K562 (cell line): ENCODE measurements at regions not wholly inside any gene's neighbourhood (a gene's known extent, or its start where the extent isn't known, plus 50 kb on each side); places are given as distances from the start of the nearest gene placed in this dataset.

Experiments
- ATAC-seq: fragments of 200-7000 bp; cut with Tn5 transposase; 3 replicates; pipeline ENCODE4 v1.9.1; 2020; ENCODE audit warnings: moderate library complexity
- BruUV-seq: library from RNA; stranded (reverse); fragments of 400-500 nt; replicated peaks from 2 replicates; lab custom pipeline; 2021; lab: Mats Ljungman, UMichigan
- CTCF ChIA-PET: fragments of 300-600 bp; formaldehyde crosslinking; extraction: SDS; loops from one replicate; lab custom pipeline; 2021; ENCODE audit warnings: low intra/inter-chr PET ratio; lab: Yijun Ruan, JAX
- POLR2A ChIA-PET: fragments of 300-600, 350-650 bp; sonication (Branson Sonifier 250); formaldehyde crosslinking; extraction: SDS; loops from one replicate; lab custom pipeline; 2021; ENCODE audit warnings: antibody characterized with exemption, inconsistent platforms; lab: Yijun Ruan, JAX
- DNase-seq, 4 experiments: peaks; one replicate each; pipeline versions ENCODE4 v3.0.0 to v3.0.0-alpha.2; 2011 to 2018; ENCODE audit warnings: low spot score in 3 of 4, mixed read lengths in 3 of 4; ENCODE audit errors: extremely low read depth in 1 of 4
- FAIRE-seq: peaks from 2 replicates; lab custom pipeline; 2011; peaks lifted over from hg19 to GRCh38; lab: Jason Lieb, UNC
- H2AFZ ChIP-seq: 2 replicates; pipeline ENCODE4 v1.6.0; 2011; ENCODE audit warnings: low read depth, low read length, control low read depth, inconsistent platforms
- H3K27ac ChIP-seq: fragments of 200-600 bp; 3 replicates; pipeline ENCODE4 v1.8.0; 2011; ENCODE audit warnings: low read depth, mild to moderate bottlenecking, control low read depth, inconsistent platforms, low read length, moderate library complexity, mixed read lengths; ENCODE audit errors: extremely low read depth
- H3K27me3 ChIP-seq, 2 experiments: fragments of 300-600 bp in 1 of 2; 2 replicates in 1 of 2; 3 replicates in 1 of 2; pipeline versions ENCODE4 v1.6.0 to v1.8.0; 2011; ENCODE audit warnings: inconsistent platforms in 2 of 2, low read length in 2 of 2, mild to moderate bottlenecking in 1 of 2, mixed read lengths in 1 of 2, moderate library complexity in 1 of 2; ENCODE audit not compliant: control insufficient read depth in 2 of 2, insufficient read depth in 2 of 2
- H3K36me3 ChIP-seq: fragments of 300-600 bp; 3 replicates; pipeline ENCODE4 v1.8.0; 2011; ENCODE audit warnings: mild to moderate bottlenecking, low read length, inconsistent platforms; ENCODE audit not compliant: control insufficient read depth, insufficient read depth
- H3K4me1 ChIP-seq, 2 experiments: fragments of 200-600 bp in 1 of 2; replicated peaks in 1 of 2; 2 replicates in 1 of 2; 3 replicates in 1 of 2; pipeline versions ENCODE4 v1.5.1 to v1.8.0; 2011; ENCODE audit warnings: inconsistent platforms in 2 of 2, low read length in 2 of 2, mild to moderate bottlenecking in 1 of 2, mixed read lengths in 1 of 2, moderate library complexity in 1 of 2; ENCODE audit not compliant: control insufficient read depth in 2 of 2, insufficient read depth in 2 of 2
- H3K4me2 ChIP-seq: 2 replicates; pipeline ENCODE4 v1.6.1; 2011; ENCODE audit warnings: low read length, control low read depth, inconsistent platforms, mixed read lengths; ENCODE audit not compliant: insufficient read depth
- H3K4me3 ChIP-seq: fragments of 200-600 bp; sonication (generic), shearing (Covaris generic); 2 replicates; pipeline ENCODE4 v1.5.1; 2016; ENCODE audit warnings: control low read depth, inconsistent platforms
- H3K79me2 ChIP-seq: fragments of 200-600 bp; 3 replicates; pipeline ENCODE4 v1.8.0; 2011; ENCODE audit warnings: low read length, inconsistent platforms; ENCODE audit not compliant: control insufficient read depth, insufficient read depth
- H3K9ac ChIP-seq, 2 experiments: 2 replicates each; pipeline versions ENCODE4 v1.6.0 to v1.6.1; 2011; ENCODE audit warnings: low read depth in 2 of 2, low read length in 2 of 2, control low read depth in 1 of 2, inconsistent platforms in 1 of 2, mild to moderate bottlenecking in 1 of 2, mixed read lengths in 1 of 2; ENCODE audit not compliant: insufficient read depth in 1 of 2
- H3K9me1 ChIP-seq: one replicate; pipeline ENCODE4 v1.6.0; 2011; ENCODE audit warnings: inconsistent platforms, mild to moderate bottlenecking, low read length, moderate library complexity; ENCODE audit not compliant: control insufficient read depth, insufficient read depth
- H3K9me3 ChIP-seq: replicated peaks from 2 replicates; pipeline ENCODE4 v1.5.1; 2011; ENCODE audit warnings: low read depth, low read length, inconsistent platforms; ENCODE audit not compliant: control insufficient read depth, insufficient read depth
- H4K20me1 ChIP-seq: replicated peaks from 2 replicates; pipeline ENCODE4 v1.6.1; 2011; ENCODE audit warnings: low read length, inconsistent platforms, mixed read lengths; ENCODE audit not compliant: control insufficient read depth, insufficient read depth
- RAD21 ChIP-seq, 2 experiments: fragments of 250-450 bp in 1 of 2; fragments of 450-650 bp in 1 of 2; sonication (Bioruptor Pico) in 1 of 2; formaldehyde crosslinking in 1 of 2; IDR thresholded peaks in 1 of 2; conservative IDR thresholded peaks in 1 of 2; 2 replicates each; pipeline versions ENCODE4 v1.4.0 to v1.8.0; 2020 to 2022; ENCODE audit warnings: mild to moderate bottlenecking in 2 of 2, moderate library complexity in 1 of 2
- WGBS: fragments of 100-300 bp; shearing (Covaris generic); methylation state at CpG from one replicate; pipeline ENCODE4 v1.1.6; 2016; ENCODE audit warnings: low coverage, mixed read lengths; ENCODE audit not compliant: insufficient coverage; ENCODE audit errors: missing lambda C conversion rate; 5-methylcytosine and 5-hydroxymethylcytosine counted together
- in situ Hi-C: fragments of 300-500 bp; cut with MboI; formaldehyde crosslinking; loops from 4 replicates; pipeline ENCODE4 v1.15.0; 2018; ENCODE audit warnings: inconsistent platforms, mixed read lengths
- intact Hi-C: fragments of 100-400 bp; cut with micrococcal nuclease; formaldehyde crosslinking; loops from 2 replicates; pipeline ENCODE4 v1.14.2; 2022
- TF ChIP-seq, protein P1 (sequence below), 2 experiments: fragments of 450-650 bp in 1 of 2; sonication (generic) in 1 of 2; formaldehyde crosslinking in 1 of 2; IDR thresholded peaks; 2 replicates each; pipeline versions ENCODE4 v1.7.1 to v1.9.0; 2016 to 2022; ENCODE audit warnings: inconsistent platforms in 1 of 2, mild to moderate bottlenecking in 1 of 2, missing genetic modification reagents in 1 of 2
- TF ChIP-seq, protein P2 (sequence below), 3 experiments: IDR thresholded peaks in 2 of 3; conservative IDR thresholded peaks in 1 of 3; 2 replicates each; pipeline ENCODE4 v1.5.1; 2011 to 2012; ENCODE audit warnings: low read length in 3 of 3, mild to moderate bottlenecking in 3 of 3, control low read depth in 2 of 3, improper control_type of control experiment in 1 of 3, inconsistent platforms in 1 of 3, low read depth in 1 of 3, mixed read lengths in 1 of 3, moderate library complexity in 1 of 3; ENCODE audit not compliant: insufficient read depth in 2 of 3

DNA sequence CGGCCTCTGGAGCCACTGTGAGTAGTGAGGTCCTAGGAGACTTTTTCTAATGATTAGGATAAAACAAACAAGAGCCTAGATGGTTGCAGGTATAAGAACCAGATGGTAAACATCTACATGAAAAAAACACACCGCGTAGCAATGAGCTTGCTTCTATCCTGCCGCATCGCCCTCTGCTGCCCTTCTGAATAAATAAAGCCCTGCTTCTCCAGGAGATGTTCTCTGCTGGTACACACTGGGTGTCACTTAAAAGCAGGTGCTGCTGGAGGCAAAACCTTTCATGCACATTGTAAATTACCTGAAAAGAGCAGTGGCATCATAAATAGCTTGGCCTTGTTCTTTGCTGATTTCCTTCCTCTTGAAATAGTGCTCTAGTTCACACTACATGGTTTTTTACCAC is 164.4 kb upstream of the TOPAZ1 start:
- intact Hi-C loops: no loop called here
- CTCF ChIA-PET: no interaction called here

More for the DNA sequence above, 164.4 kb upstream of the TOPAZ1 start:
- no peak overlapping the region for H3K9ac ChIP-seq
- FAIRE-seq (peak; percentile 51), ATAC-seq (no peak), DNase-seq (no peak)
- no peak overlapping the region for H3K27ac ChIP-seq
- BruUV-seq: no TSS peak
- no peaks in the 10 kb centered on the region for H3K9me3 ChIP-seq
- no peak overlapping the region for H2AFZ ChIP-seq
- no peaks in the 10 kb centered on the region for H3K36me3 ChIP-seq
- no peaks in the 10 kb centered on the region; the same call in 1 of the 2 replicates for H4K20me1 ChIP-seq
- in situ Hi-C loops: no loop called here
- no peaks in the 10 kb centered on the region for H3K79me2 ChIP-seq
- WGBS: 6% methylated on average over 5 of the region's 5 CpGs
- H3K27me3 ChIP-seq: peaks cover 7 to 50% of the 10 kb centered on the region in 2 experiments; a peak in 3 of 5 replicates
- no peak overlapping the region for H3K4me2 ChIP-seq
- H3K9me1 ChIP-seq: peaks cover 3% of the 10 kb centered on the region
- H3K4me1 ChIP-seq: no peaks in the 10 kb centered on the region
- no peak overlapping the region for H3K4me3 ChIP-seq
- TF ChIP-seq, protein P1, sequence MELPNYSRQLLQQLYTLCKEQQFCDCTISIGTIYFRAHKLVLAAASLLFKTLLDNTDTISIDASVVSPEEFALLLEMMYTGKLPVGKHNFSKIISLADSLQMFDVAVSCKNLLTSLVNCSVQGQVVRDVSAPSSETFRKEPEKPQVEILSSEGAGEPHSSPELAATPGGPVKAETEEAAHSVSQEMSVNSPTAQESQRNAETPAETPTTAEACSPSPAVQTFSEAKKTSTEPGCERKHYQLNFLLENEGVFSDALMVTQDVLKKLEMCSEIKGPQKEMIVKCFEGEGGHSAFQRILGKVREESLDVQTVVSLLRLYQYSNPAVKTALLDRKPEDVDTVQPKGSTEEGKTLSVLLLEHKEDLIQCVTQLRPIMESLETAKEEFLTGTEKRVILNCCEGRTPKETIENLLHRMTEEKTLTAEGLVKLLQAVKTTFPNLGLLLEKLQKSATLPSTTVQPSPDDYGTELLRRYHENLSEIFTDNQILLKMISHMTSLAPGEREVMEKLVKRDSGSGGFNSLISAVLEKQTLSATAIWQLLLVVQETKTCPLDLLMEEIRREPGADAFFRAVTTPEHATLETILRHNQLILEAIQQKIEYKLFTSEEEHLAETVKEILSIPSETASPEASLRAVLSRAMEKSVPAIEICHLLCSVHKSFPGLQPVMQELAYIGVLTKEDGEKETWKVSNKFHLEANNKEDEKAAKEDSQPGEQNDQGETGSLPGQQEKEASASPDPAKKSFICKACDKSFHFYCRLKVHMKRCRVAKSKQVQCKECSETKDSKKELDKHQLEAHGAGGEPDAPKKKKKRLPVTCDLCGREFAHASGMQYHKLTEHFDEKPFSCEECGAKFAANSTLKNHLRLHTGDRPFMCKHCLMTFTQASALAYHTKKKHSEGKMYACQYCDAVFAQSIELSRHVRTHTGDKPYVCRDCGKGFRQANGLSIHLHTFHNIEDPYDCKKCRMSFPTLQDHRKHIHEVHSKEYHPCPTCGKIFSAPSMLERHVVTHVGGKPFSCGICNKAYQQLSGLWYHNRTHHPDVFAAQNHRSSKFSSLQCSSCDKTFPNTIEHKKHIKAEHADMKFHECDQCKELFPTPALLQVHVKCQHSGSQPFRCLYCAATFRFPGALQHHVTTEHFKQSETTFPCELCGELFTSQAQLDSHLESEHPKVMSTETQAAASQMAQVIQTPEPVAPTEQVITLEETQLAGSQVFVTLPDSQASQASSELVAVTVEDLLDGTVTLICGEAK (IDR thresholded peaks at IDR 0.05): no peak
- TF ChIP-seq, protein P1 (CRISPR knock-in tag; IDR thresholded peaks at IDR 0.05): no peak
- TF ChIP-seq RAD21 (CRISPR knock-in tag; conservative IDR thresholded peaks at IDR 0.05 in 1 of 2, IDR thresholded peaks at IDR 0.05 in 1 of 2): peak in 1 of 2 experiments; percentile 21; a peak in 1 of 4 replicates
- TF ChIP-seq, protein P2, sequence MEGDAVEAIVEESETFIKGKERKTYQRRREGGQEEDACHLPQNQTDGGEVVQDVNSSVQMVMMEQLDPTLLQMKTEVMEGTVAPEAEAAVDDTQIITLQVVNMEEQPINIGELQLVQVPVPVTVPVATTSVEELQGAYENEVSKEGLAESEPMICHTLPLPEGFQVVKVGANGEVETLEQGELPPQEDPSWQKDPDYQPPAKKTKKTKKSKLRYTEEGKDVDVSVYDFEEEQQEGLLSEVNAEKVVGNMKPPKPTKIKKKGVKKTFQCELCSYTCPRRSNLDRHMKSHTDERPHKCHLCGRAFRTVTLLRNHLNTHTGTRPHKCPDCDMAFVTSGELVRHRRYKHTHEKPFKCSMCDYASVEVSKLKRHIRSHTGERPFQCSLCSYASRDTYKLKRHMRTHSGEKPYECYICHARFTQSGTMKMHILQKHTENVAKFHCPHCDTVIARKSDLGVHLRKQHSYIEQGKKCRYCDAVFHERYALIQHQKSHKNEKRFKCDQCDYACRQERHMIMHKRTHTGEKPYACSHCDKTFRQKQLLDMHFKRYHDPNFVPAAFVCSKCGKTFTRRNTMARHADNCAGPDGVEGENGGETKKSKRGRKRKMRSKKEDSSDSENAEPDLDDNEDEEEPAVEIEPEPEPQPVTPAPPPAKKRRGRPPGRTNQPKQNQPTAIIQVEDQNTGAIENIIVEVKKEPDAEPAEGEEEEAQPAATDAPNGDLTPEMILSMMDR (IDR thresholded peaks at IDR 0.05 in 2 of 3, conservative IDR thresholded peaks at IDR 0.05 in 1 of 3; ENCODE audit: insufficient read depth in 2 of 3, low read depth in 1 of 3, low read length in 3 of 3): peak in 1 of 3 experiments; percentile 19; a peak in 1 of 6 replicates
- POLR2A ChIA-PET: interaction anchor here (0.5 to 1.5 kb wide), 3 partner anchors 13 to 985 kb away, joined by 3 read pairs; no protein-coding TSS in a partner anchor
